HUES48 (cell line): ENCODE measurements at regions not wholly inside any gene's neighbourhood (a gene's known extent, or its start where the extent isn't known, plus 50 kb on each side); places are given as distances from the start of the nearest gene placed in this dataset.
A peak's percentile ranks its signal among the peaks of the same experiment; 100 is the strongest.

Experiments used
- H3K27ac ChIP-seq: one replicate; pipeline ENCODE4 v1.7.0; 2013; ENCODE audit warnings: low read depth, low read length, inconsistent platforms
- H3K27me3 ChIP-seq: 2 replicates; pipeline ENCODE4 v1.6.1; 2013; ENCODE audit warnings: mild to moderate bottlenecking, low read length; ENCODE audit not compliant: control insufficient read depth, insufficient read depth
- H3K36me3 ChIP-seq: 2 replicates; pipeline ENCODE4 v1.6.1; 2013; ENCODE audit warnings: low read length; ENCODE audit not compliant: control insufficient read depth, insufficient read depth
- H3K4me1 ChIP-seq: 2 replicates; pipeline ENCODE4 v1.6.1; 2013; ENCODE audit warnings: mild to moderate bottlenecking, low read length; ENCODE audit not compliant: control insufficient read depth, insufficient read depth
- H3K4me3 ChIP-seq: 2 replicates; pipeline ENCODE4 v1.5.1; 2013; ENCODE audit warnings: mild to moderate bottlenecking, low read depth, low read length
- H3K9ac ChIP-seq: 2 replicates; pipeline ENCODE4 v1.6.1; 2013; ENCODE audit warnings: mild to moderate bottlenecking, low read depth, low read length, moderate library complexity
- H3K9me3 ChIP-seq: 2 replicates; pipeline ENCODE4 v1.6.1; 2013; ENCODE audit warnings: low read length; ENCODE audit not compliant: control insufficient read depth, insufficient read depth

- Histone ChIP-seq H3K4me3 (no peak overlapping the region), H3K27ac (no peak overlapping the region), H3K36me3 (no peaks in the 10 kb centered on the region), H3K9me3 (no peaks in the 10 kb centered on the region), H3K27me3 (no peaks in the 10 kb centered on the region), H3K9ac (no peak overlapping the region), H3K4me1 (no peaks in the 10 kb centered on the region)
Measured at GRCh38 chr6:95660544-95660943, 83.2 kb downstream of the MANEA start.

GRCh38 chr6:95670011-95670463 lies 92.7 kb downstream of the MANEA start:
- H3K4me1 ChIP-seq = no peaks in the 10 kb centered on the region
- H3K4me3 ChIP-seq = no peak overlapping the region
- H3K9me3 ChIP-seq = peaks cover 13% of the 10 kb centered on the region
- no peak overlapping the region for H3K9ac ChIP-seq
- H3K27me3 ChIP-seq = no peaks in the 10 kb centered on the region
- no peaks in the 10 kb centered on the region for H3K36me3 ChIP-seq
- H3K27ac ChIP-seq = no peak overlapping the region

- Histone ChIP-seq H3K27ac (no peak overlapping the region), H3K9me3 (no peaks in the 10 kb centered on the region), H3K4me3 (no peak overlapping the region), H3K27me3 (no peaks in the 10 kb centered on the region), H3K36me3 (no peaks in the 10 kb centered on the region), H3K9ac (no peak overlapping the region), H3K4me1 (no peaks in the 10 kb centered on the region)
Measured at GRCh38 chr6:95676011-95676628, 98.8 kb downstream of the MANEA start.

GRCh38 chr6:95679981-95680380 lies 102.6 kb downstream of the MANEA start:
- Histone ChIP-seq H3K27me3 (no peaks in the 10 kb centered on the region), H3K9ac (no peak overlapping the region), H3K36me3 (no peaks in the 10 kb centered on the region), H3K9me3 (no peaks in the 10 kb centered on the region), H3K27ac (no peak overlapping the region), H3K4me3 (no peak overlapping the region), H3K4me1 (0 out of 2 replicates have a peak, but pooled peaks cover 6% of the 10 kb centered on the region)

- H3K9ac ChIP-seq = no peak overlapping the region
- no peaks in the 10 kb centered on the region for H3K9me3 ChIP-seq
- H3K36me3 ChIP-seq = no peaks in the 10 kb centered on the region
- peaks cover 17% of the 10 kb centered on the region for H3K4me1 ChIP-seq
- H3K27ac ChIP-seq = no peak overlapping the region
- no peak overlapping the region for H3K4me3 ChIP-seq
- no peaks in the 10 kb centered on the region for H3K27me3 ChIP-seq
Measured at GRCh38 chr6:95681736-95682135, 104.4 kb downstream of the MANEA start.

- Histone ChIP-seq H3K27me3 (no peaks in the 10 kb centered on the region), H3K4me1 (peaks cover 17% of the 10 kb centered on the region), H3K4me3 (no peak overlapping the region), H3K9me3 (no peaks in the 10 kb centered on the region), H3K9ac (no peak overlapping the region), H3K27ac (no peak overlapping the region), H3K36me3 (no peaks in the 10 kb centered on the region)
Measured at GRCh38 chr6:95682476-95682875, 105.1 kb downstream of the MANEA start.

- Histone ChIP-seq H3K4me3 (no peak overlapping the region), H3K36me3 (no peaks in the 10 kb centered on the region), H3K9ac (no peak overlapping the region), H3K27me3 (no peaks in the 10 kb centered on the region), H3K4me1 (peaks cover 17% of the 10 kb centered on the region), H3K27ac (peak overlapping the region; percentile 10), H3K9me3 (no peaks in the 10 kb centered on the region)
Measured at GRCh38 chr6:95685822-95686221, 108.5 kb downstream of the MANEA start.

GRCh38 chr6:95686272-95686671 lies 108.9 kb downstream of the MANEA start:
- Histone ChIP-seq H3K9ac (no peak overlapping the region), H3K36me3 (no peaks in the 10 kb centered on the region), H3K27me3 (no peaks in the 10 kb centered on the region), H3K9me3 (no peaks in the 10 kb centered on the region), H3K4me3 (no peak overlapping the region), H3K4me1 (peaks cover 17% of the 10 kb centered on the region), H3K27ac (peak overlapping the region; percentile 10)

GRCh38 chr6:95686895-95687294 lies 109.6 kb downstream of the MANEA start:
- H3K27ac ChIP-seq = no peak overlapping the region
- no peak overlapping the region for H3K9ac ChIP-seq
- H3K9me3 ChIP-seq = no peaks in the 10 kb centered on the region
- H3K4me1 ChIP-seq = peaks cover 17% of the 10 kb centered on the region
- no peaks in the 10 kb centered on the region for H3K27me3 ChIP-seq
- no peak overlapping the region for H3K4me3 ChIP-seq
- no peaks in the 10 kb centered on the region for H3K36me3 ChIP-seq

- Histone ChIP-seq H3K27ac (no peak overlapping the region), H3K4me1 (peaks cover 17% of the 10 kb centered on the region), H3K4me3 (no peak overlapping the region), H3K9me3 (no peaks in the 10 kb centered on the region), H3K9ac (no peak overlapping the region), H3K36me3 (no peaks in the 10 kb centered on the region), H3K27me3 (no peaks in the 10 kb centered on the region)
Measured at GRCh38 chr6:95687839-95688238, 110.5 kb downstream of the MANEA start.

- Histone ChIP-seq H3K27ac (no peak overlapping the region), H3K36me3 (no peaks in the 10 kb centered on the region), H3K9ac (no peak overlapping the region), H3K4me1 (peaks cover 11% of the 10 kb centered on the region), H3K27me3 (no peaks in the 10 kb centered on the region), H3K9me3 (no peaks in the 10 kb centered on the region), H3K4me3 (no peak overlapping the region)
Measured at GRCh38 chr6:95690328-95690727, 113.0 kb downstream of the MANEA start.
